Activated CD8-positive, alpha-beta T cell treated with anti-CD3 and anti-CD28 coated beads, Interleukin-2, amount 10 ng/mL, durations not matched to agents 7 days and 5 days (primary cell): ENCODE measurements at regions not wholly inside any gene's neighbourhood (a gene's known extent, or its start where the extent isn't known, plus 50 kb on each side); places are given as distances from the start of the nearest gene placed in this dataset.
"Not testable (repeated sequence)": the region's sequence is repeated elsewhere in the genome, so short reads cannot be mapped to it uniquely, and the experiment has no call there.

ENCODE experiments used
- ATAC-seq: fragments of 150-1000 bp; cut with Tn5 transposase; one replicate; pipeline ENCODE4 v1.10.0; 2021; ENCODE audit warnings: moderate library complexity
- CTCF ChIA-PET: fragments of 350-600 bp; sonication (Branson Sonifier 250); formaldehyde crosslinking; loops from one replicate; lab custom pipeline; 2021; ENCODE audit warnings: antibody characterized with exemption; lab: Charles Lee
- POLR2A ChIA-PET: fragments of 350-600 bp; sonication (Branson Sonifier 250); formaldehyde crosslinking; loops from one replicate; lab custom pipeline; 2021; ENCODE audit warnings: antibody characterized with exemption; lab: Charles Lee
- DNase-seq: peaks from one replicate; pipeline ENCODE4 v3.0.0-alpha.2; 2020
- H3K27ac Mint-ChIP-seq: one replicate; pipeline ENCODE4 v1.8.0; 2021; ENCODE audit warnings: mild to moderate bottlenecking, mixed read lengths
- H3K27me3 Mint-ChIP-seq: one replicate; pipeline ENCODE4 v1.8.0; 2021; ENCODE audit warnings: low read depth, mixed read lengths
- H3K36me3 Mint-ChIP-seq: one replicate; pipeline ENCODE4 v1.8.0; 2021; ENCODE audit warnings: low read depth, mixed read lengths
- H3K4me1 Mint-ChIP-seq: one replicate; pipeline ENCODE4 v1.8.0; 2021; ENCODE audit warnings: low read depth, mixed read lengths
- H3K4me3 Mint-ChIP-seq: one replicate; pipeline ENCODE4 v1.8.0; 2021; ENCODE audit warnings: mild to moderate bottlenecking, mixed read lengths
- H3K9me3 Mint-ChIP-seq: one replicate; pipeline ENCODE4 v1.8.0; 2022; ENCODE audit warnings: mixed read lengths; ENCODE audit not compliant: insufficient read depth

DNA sequence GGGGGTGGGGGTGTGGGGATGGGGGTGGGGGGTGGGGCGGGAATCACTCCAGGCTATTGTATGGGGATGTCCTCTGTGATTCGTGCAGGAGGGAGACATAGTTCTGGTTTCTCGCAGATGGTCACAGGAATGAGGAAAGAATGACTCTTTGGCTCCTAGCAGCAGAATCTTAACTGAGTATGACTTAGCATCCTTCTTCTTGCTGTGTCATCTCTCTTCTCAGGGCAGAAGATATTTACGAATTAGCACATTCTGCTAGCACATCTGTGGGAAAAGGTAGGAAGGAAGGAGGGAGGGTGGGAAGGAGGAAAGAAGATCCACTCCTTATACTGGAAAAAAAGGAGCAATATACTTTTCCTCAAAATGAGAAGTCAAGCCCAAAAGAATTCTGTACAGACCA lies 686.8 kb upstream of the DEFB115 start:
- CTCF ChIA-PET, H3K36me3 Mint-ChIP-seq, ATAC-seq, H3K4me3 Mint-ChIP-seq, H3K27me3 Mint-ChIP-seq, H3K4me1 Mint-ChIP-seq, DNase-seq, H3K27ac Mint-ChIP-seq, H3K9me3 Mint-ChIP-seq, POLR2A ChIA-PET: not testable (repeated sequence)

DNA sequence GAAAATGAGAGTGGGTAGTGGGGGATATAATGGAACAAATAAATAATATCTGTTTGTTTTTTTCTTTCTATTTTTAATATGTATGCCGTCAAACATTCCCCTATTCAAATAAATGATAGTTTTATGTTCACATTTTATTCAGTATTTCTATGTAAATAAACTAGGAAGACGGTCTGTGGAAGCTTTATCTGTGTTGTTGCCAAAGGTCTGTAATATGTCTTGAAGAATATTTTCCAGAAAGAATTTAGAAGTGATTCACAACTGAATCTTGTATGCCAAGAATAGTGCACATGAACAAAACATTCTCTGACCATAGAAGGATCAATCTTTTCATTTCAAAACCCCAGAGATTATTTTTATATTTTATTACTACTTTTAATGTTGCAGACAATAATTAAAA lies 683.1 kb upstream of the DEFB115 start:
- DNase-seq, ATAC-seq, H3K27ac Mint-ChIP-seq, H3K4me1 Mint-ChIP-seq, H3K27me3 Mint-ChIP-seq, POLR2A ChIA-PET, H3K36me3 Mint-ChIP-seq, CTCF ChIA-PET, H3K4me3 Mint-ChIP-seq, H3K9me3 Mint-ChIP-seq: not testable (repeated sequence)

DNA sequence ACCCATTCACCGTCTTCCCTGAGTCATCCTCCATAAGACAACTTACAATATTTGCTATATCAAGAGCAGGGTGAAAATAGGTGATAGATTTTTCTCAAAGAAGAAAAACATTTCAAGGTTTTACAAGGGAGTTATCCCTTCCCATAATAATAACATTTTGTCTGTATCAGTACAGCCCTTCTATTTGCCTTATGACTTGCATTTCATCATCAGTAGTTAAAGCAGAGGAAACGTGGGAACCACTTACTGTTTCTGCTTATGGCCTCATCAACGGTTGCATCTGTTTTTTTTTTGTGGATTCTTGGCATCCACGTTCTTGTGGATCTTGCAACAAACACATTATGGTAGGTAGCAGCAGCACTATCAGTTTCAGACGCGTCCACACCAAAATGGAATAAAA lies 678.4 kb upstream of the DEFB115 start:
- H3K27me3 Mint-ChIP-seq, H3K27ac Mint-ChIP-seq, POLR2A ChIA-PET, H3K9me3 Mint-ChIP-seq, DNase-seq, H3K36me3 Mint-ChIP-seq, H3K4me1 Mint-ChIP-seq, CTCF ChIA-PET, H3K4me3 Mint-ChIP-seq, ATAC-seq: not testable (repeated sequence)

DNA sequence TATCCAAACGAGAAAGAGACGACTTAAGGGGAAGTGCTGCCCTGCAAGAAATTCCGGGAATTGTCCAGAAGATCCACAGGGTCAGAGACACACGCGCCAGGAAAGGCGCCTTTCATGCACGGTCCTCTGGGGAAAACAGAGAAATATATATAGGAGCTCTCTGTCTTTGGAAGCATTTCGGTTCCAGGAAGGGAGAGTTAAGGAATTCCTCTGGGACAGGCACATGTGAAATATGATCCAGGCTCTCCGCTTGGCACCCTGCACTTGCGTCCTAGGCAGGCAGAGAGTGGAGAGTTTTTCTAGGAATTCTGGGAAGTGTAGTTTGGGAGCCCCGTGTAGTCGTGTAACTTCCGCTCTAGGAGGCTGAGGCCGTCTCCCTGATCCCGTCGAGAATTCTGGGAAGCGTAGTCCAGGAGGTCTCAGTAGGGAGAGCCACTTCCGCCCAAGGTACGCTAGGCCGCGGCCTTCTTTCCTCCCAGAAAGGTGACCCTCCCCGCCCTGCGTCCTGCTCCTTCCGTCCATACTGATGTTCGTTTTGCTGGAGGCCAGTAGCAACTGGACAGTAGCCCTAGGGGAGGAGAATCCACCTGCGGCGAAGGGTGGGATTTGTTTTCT lies 677.5 kb upstream of the DEFB115 start:
- H3K36me3 Mint-ChIP-seq, POLR2A ChIA-PET, H3K4me3 Mint-ChIP-seq, ATAC-seq, H3K4me1 Mint-ChIP-seq, H3K9me3 Mint-ChIP-seq, H3K27ac Mint-ChIP-seq, CTCF ChIA-PET, H3K27me3 Mint-ChIP-seq, DNase-seq: not testable (repeated sequence)

DNA sequence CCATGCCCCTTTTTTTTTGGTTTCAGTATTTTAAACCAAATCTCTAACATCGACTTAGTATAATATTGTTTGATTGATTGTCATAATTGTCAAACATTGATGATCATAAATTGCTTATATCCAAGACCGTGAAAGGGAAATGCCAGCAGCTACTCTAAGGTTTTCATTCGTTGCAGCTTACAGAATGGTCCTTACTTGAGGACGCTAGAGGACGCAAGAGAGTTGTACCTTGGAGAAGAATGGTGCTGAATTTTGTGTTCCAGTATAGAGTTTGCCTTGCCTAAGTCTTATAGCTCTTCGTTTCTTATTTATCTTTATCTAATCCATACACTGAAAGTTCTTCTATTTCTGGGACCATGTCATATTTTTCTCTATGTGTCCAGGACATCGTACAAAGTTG lies 675.6 kb upstream of the DEFB115 start:
- H3K4me3 Mint-ChIP-seq, POLR2A ChIA-PET, H3K27me3 Mint-ChIP-seq, H3K9me3 Mint-ChIP-seq, DNase-seq, ATAC-seq, H3K4me1 Mint-ChIP-seq, H3K36me3 Mint-ChIP-seq, H3K27ac Mint-ChIP-seq, CTCF ChIA-PET: not testable (repeated sequence)

DNA sequence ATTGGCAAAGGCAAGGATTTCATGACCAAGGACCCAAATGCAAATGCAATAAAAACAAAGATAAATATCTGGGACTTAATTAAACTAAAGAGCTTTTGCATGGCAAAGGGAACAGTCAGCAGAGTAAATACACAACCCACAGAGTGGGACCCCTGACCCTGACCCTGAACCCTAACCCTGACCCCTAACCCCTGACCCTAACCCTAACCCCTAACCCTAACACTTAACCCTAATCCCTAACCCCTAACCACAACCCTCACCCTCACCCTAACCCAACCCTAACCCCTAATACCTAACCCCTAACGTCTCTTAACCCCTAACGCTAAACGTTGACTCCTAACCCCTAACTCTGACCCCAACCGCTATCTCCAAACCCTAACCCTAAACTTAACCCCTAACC lies 673.1 kb upstream of the DEFB115 start:
- H3K4me3 Mint-ChIP-seq, H3K27ac Mint-ChIP-seq, CTCF ChIA-PET, H3K4me1 Mint-ChIP-seq, H3K9me3 Mint-ChIP-seq, POLR2A ChIA-PET, DNase-seq, ATAC-seq, H3K36me3 Mint-ChIP-seq, H3K27me3 Mint-ChIP-seq: not testable (repeated sequence)

DNA sequence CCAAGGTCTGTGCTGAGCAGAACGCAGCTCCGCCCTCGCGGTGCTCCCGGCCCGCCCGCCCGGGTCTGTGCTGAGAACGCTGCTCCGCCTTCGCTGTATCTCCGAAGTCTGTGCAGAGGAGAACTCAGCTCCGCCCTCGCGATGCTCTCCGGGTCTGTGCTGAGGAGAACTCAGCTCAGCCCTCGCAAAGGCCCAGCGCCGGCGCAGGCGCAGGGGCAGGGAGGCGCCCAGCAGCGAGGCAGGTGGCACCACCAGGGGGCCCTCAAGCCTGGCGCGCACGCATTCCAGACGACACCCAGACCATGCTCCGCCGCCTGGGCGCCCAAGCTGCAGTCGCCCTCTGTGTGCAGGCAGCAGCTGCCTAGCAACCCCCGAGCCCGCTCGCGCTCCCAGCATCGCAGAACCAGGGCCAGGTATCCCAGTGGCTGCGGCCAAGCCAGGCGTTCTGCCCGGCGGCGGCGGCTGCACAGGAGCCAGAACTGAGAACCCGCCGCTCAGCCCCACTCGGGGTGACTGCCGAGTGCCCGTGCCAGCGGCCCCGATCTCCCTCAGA lies 672.1 kb upstream of the DEFB115 start:
- DNase-seq, result peak; percentile 28
- H3K27ac Mint-ChIP-seq, H3K4me1 Mint-ChIP-seq, H3K9me3 Mint-ChIP-seq, CTCF ChIA-PET, H3K27me3 Mint-ChIP-seq, H3K4me3 Mint-ChIP-seq, POLR2A ChIA-PET, H3K36me3 Mint-ChIP-seq: not testable (repeated sequence)
- ATAC-seq, result peak; percentile 81

DNA sequence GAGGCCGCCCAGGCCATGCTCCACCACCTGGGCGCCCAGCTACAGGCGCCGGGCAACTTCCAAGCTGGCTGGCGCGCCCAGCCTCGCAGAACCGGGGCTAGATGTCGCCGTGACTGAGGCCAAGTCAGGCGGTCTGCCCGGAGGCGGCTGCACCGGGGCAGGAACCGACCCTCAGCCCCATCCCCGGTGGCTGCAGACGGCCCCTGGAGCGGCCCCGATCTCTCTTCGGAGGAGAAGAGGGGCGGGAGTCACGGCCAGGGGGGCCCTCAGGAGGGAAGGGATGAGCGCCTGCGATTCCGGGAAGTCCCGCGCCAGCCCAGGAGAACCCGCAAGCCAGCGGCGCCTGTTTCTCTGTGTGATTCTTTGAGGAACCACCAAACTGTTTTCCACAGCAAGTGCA lies 671.3 kb upstream of the DEFB115 start:
- POLR2A ChIA-PET, H3K27ac Mint-ChIP-seq, H3K27me3 Mint-ChIP-seq, H3K36me3 Mint-ChIP-seq, H3K4me3 Mint-ChIP-seq, DNase-seq, ATAC-seq, CTCF ChIA-PET, H3K9me3 Mint-ChIP-seq, H3K4me1 Mint-ChIP-seq: not testable (repeated sequence)

DNA sequence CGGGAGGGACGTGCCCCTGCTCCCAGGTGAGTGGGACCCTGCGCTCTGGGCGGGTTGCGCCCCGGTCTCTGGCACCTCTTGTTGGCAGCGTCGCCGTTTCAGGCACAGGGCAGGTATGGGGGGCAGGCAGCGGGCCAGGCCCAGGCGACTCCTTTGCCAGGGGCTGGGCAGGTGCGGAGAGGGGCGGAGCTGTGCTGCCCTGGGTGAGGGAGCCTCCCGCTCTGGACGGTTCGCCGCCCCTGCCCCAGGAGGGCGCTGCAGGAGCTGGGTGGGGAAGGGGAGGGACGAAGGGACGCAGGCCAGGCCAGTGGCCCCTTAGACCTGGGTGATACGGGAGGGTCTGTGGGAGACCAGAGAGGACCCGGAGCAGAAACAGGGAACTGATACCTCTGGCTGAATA lies 663.9 kb upstream of the DEFB115 start:
- H3K9me3 Mint-ChIP-seq, result peaks cover 6% of the 10 kb centered on the region
- H3K4me3 Mint-ChIP-seq, result no peak overlapping the region
- CTCF ChIA-PET, result no interaction called here
- ATAC-seq, result no peak
- POLR2A ChIA-PET, result no interaction called here
- H3K27ac Mint-ChIP-seq, result no peak overlapping the region
- no peak for DNase-seq
- no peaks in the 10 kb centered on the region for H3K36me3 Mint-ChIP-seq
- no peaks in the 10 kb centered on the region for H3K27me3 Mint-ChIP-seq
- H3K4me1 Mint-ChIP-seq, result no peaks in the 10 kb centered on the region

DNA sequence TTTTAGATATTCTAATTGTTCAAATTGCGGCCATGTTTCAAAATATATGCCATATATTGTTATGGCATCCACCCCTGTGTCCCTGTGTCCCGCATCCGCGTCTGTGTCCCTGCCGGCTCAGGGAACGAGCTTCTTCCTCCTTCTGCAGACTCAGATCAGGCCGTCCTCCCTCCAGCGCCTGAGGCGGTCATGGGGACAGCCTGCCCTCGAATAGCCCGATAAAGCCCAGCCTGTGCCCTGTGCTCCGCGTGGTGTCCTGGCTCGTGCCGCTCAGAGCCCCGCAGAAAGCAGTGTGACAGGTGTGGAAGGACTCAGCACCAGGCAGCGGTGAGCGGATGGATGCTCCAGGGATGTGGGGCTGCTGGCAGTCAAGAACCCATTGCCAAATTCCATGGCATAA lies 663.4 kb upstream of the DEFB115 start:
- Mint-ChIP-seq H3K27ac (no peak overlapping the region), H3K9me3 (peaks cover 6% of the 10 kb centered on the region), H3K27me3 (no peaks in the 10 kb centered on the region), H3K36me3 (no peaks in the 10 kb centered on the region), H3K4me3 (no peak overlapping the region), H3K4me1 (no peaks in the 10 kb centered on the region)
- POLR2A ChIA-PET, result no interaction called here
- ATAC-seq (no peak), DNase-seq (no peak)
- CTCF ChIA-PET, result no interaction called here

DNA sequence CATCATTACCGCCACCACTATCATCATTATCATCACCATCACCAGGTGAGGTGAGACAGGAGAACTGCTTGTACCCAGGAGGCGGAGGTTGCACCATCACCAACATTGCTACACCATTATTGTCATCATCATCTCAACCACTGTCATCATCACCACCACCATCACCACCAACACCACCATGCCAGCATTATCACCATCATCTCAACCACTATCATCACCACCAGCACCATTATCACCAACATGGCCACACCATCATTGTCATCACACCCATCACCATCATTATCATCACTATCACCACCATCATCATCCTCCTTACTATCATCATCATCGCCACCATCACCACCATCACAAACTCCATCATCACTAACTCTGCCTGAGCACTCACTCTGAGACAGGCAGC lies 661.8 kb upstream of the DEFB115 start:
- Mint-ChIP-seq H3K9me3 (peaks cover 10% of the 10 kb centered on the region), H3K27ac (no peak overlapping the region), H3K4me3 (no peak overlapping the region), H3K4me1 (no peaks in the 10 kb centered on the region), H3K36me3 (no peaks in the 10 kb centered on the region), H3K27me3 (no peaks in the 10 kb centered on the region)
- ATAC-seq, result no peak
- no peak for DNase-seq
- POLR2A ChIA-PET, result no interaction called here
- CTCF ChIA-PET, result no interaction called here

DNA sequence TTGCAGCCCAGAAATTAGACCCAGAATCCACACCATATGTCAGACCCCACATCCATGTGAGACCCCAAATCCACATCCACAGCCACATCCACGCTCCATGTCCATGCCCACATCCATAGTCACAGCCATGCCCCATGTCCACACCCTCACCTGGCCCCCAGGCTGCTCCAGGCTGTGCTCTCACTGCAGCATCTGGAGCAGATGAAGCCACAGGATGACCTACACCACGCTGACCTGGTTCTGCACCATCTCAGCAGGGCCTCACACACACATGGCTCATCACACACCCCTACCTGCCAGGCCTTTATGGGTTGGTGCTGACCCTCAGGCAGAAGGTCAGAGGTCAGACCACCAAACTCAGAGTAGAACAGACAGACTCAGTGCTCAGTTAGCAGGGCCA lies 660.0 kb upstream of the DEFB115 start:
- DNase-seq, ATAC-seq, H3K27me3 Mint-ChIP-seq, H3K27ac Mint-ChIP-seq, H3K36me3 Mint-ChIP-seq, POLR2A ChIA-PET, H3K4me1 Mint-ChIP-seq, CTCF ChIA-PET, H3K9me3 Mint-ChIP-seq, H3K4me3 Mint-ChIP-seq: not testable (repeated sequence)
